WTC11 (cell line): ENCODE measurements at regions not wholly inside any gene's neighbourhood (a gene's known extent, or its start where the extent isn't known, plus 50 kb on each side); places are given as distances from the start of the nearest gene placed in this dataset.

Experiments
- CTCF ChIP-seq: fragments of 200-600 bp; IDR thresholded peaks from 2 replicates; pipeline ENCODE4 v1.8.0; 2022; ENCODE audit warnings: antibody characterized with exemption
- FOXP1 ChIP-seq: sonication (generic); formaldehyde crosslinking; IDR thresholded peaks from 2 replicates; pipeline ENCODE4 v1.8.0; 2022; ENCODE audit warnings: missing genetic modification reagents, mild to moderate bottlenecking, moderate library complexity, borderline replicate concordance
- IRF2 ChIP-seq: sonication (generic); formaldehyde crosslinking; IDR thresholded peaks from 2 replicates; pipeline ENCODE4 v1.8.0; 2022; ENCODE audit warnings: low read depth, missing genetic modification reagents, borderline replicate concordance
- MAX ChIP-seq: sonication (generic); formaldehyde crosslinking; IDR thresholded peaks from 2 replicates; pipeline ENCODE4 v1.8.0; 2022; ENCODE audit warnings: mild to moderate bottlenecking, missing genetic modification reagents
- NFE2L1 ChIP-seq: sonication (generic); formaldehyde crosslinking; IDR thresholded peaks from 2 replicates; pipeline ENCODE4 v1.8.1; 2023; ENCODE audit warnings: missing genetic modification reagents
- PREB ChIP-seq: sonication (generic); formaldehyde crosslinking; IDR thresholded peaks from 2 replicates; pipeline ENCODE4 v1.8.1; 2022; ENCODE audit warnings: mild to moderate bottlenecking, missing genetic modification reagents, moderate library complexity, borderline replicate concordance
- SP1 ChIP-seq: sonication (generic); formaldehyde crosslinking; conservative IDR thresholded peaks from 2 replicates; pipeline ENCODE4 v1.8.1; 2022; ENCODE audit warnings: missing genetic modification reagents
- USF1 ChIP-seq: sonication (generic); formaldehyde crosslinking; IDR thresholded peaks from 2 replicates; pipeline ENCODE4 v1.8.0; 2022; ENCODE audit warnings: mild to moderate bottlenecking, missing genetic modification reagents
- ZNF317 ChIP-seq: sonication (generic); formaldehyde crosslinking; IDR thresholded peaks from 2 replicates; pipeline ENCODE4 v1.8.1; 2023; ENCODE audit warnings: low read depth, mild to moderate bottlenecking, moderate library complexity, missing genetic modification reagents, borderline replicate concordance
- TF ChIP-seq, protein P1 (sequence below): sonication (generic); formaldehyde crosslinking; IDR thresholded peaks from 2 replicates; pipeline ENCODE4 v1.8.0; 2022; ENCODE audit warnings: missing genetic modification reagents
- TF ChIP-seq, protein P2 (sequence below): sonication (generic); formaldehyde crosslinking; IDR thresholded peaks from 2 replicates; pipeline ENCODE4 v1.8.0; 2023; ENCODE audit warnings: missing genetic modification reagents
- TF ChIP-seq, protein P3 (sequence below): sonication (generic); formaldehyde crosslinking; IDR thresholded peaks from 2 replicates; pipeline ENCODE4 v1.8.1; 2023; ENCODE audit warnings: mild to moderate bottlenecking, missing genetic modification reagents

GRCh38 chr11:19400296-19400695, 159.6 kb upstream of the E2F8 start:
- TF ChIP-seq MAX (CRISPR knock-in tag) (no peak), USF1 (CRISPR knock-in tag) (no peak), CTCF (no peak), SP1 (CRISPR knock-in tag) (no peak), NFE2L1 (CRISPR knock-in tag) (no peak), ZNF317 (no peak), IRF2 (CRISPR knock-in tag) (no peak), PREB (no peak), FOXP1 (CRISPR knock-in tag) (no peak)
- TF ChIP-seq, protein P1, sequence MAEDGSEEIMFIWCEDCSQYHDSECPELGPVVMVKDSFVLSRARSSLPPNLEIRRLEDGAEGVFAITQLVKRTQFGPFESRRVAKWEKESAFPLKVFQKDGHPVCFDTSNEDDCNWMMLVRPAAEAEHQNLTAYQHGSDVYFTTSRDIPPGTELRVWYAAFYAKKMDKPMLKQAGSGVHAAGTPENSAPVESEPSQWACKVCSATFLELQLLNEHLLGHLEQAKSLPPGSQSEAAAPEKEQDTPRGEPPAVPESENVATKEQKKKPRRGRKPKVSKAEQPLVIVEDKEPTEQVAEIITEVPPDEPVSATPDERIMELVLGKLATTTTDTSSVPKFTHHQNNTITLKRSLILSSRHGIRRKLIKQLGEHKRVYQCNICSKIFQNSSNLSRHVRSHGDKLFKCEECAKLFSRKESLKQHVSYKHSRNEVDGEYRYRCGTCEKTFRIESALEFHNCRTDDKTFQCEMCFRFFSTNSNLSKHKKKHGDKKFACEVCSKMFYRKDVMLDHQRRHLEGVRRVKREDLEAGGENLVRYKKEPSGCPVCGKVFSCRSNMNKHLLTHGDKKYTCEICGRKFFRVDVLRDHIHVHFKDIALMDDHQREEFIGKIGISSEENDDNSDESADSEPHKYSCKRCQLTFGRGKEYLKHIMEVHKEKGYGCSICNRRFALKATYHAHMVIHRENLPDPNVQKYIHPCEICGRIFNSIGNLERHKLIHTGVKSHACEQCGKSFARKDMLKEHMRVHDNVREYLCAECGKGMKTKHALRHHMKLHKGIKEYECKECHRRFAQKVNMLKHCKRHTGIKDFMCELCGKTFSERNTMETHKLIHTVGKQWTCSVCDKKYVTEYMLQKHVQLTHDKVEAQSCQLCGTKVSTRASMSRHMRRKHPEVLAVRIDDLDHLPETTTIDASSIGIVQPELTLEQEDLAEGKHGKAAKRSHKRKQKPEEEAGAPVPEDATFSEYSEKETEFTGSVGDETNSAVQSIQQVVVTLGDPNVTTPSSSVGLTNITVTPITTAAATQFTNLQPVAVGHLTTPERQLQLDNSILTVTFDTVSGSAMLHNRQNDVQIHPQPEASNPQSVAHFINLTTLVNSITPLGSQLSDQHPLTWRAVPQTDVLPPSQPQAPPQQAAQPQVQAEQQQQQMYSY (CRISPR knock-in tag), result no peak
- TF ChIP-seq, protein P2, sequence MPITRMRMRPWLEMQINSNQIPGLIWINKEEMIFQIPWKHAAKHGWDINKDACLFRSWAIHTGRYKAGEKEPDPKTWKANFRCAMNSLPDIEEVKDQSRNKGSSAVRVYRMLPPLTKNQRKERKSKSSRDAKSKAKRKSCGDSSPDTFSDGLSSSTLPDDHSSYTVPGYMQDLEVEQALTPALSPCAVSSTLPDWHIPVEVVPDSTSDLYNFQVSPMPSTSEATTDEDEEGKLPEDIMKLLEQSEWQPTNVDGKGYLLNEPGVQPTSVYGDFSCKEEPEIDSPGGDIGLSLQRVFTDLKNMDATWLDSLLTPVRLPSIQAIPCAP (CRISPR knock-in tag), result no peak
- TF ChIP-seq, protein P3, sequence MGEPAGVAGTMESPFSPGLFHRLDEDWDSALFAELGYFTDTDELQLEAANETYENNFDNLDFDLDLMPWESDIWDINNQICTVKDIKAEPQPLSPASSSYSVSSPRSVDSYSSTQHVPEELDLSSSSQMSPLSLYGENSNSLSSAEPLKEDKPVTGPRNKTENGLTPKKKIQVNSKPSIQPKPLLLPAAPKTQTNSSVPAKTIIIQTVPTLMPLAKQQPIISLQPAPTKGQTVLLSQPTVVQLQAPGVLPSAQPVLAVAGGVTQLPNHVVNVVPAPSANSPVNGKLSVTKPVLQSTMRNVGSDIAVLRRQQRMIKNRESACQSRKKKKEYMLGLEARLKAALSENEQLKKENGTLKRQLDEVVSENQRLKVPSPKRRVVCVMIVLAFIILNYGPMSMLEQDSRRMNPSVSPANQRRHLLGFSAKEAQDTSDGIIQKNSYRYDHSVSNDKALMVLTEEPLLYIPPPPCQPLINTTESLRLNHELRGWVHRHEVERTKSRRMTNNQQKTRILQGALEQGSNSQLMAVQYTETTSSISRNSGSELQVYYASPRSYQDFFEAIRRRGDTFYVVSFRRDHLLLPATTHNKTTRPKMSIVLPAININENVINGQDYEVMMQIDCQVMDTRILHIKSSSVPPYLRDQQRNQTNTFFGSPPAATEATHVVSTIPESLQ (CRISPR knock-in tag), result no peak
